ENCODE measurements at regions not wholly inside any gene's neighbourhood (a gene's known extent, or its start where the extent isn't known, plus 50 kb on each side); places are given as distances from the start of the nearest gene placed in this dataset.

DNA sequence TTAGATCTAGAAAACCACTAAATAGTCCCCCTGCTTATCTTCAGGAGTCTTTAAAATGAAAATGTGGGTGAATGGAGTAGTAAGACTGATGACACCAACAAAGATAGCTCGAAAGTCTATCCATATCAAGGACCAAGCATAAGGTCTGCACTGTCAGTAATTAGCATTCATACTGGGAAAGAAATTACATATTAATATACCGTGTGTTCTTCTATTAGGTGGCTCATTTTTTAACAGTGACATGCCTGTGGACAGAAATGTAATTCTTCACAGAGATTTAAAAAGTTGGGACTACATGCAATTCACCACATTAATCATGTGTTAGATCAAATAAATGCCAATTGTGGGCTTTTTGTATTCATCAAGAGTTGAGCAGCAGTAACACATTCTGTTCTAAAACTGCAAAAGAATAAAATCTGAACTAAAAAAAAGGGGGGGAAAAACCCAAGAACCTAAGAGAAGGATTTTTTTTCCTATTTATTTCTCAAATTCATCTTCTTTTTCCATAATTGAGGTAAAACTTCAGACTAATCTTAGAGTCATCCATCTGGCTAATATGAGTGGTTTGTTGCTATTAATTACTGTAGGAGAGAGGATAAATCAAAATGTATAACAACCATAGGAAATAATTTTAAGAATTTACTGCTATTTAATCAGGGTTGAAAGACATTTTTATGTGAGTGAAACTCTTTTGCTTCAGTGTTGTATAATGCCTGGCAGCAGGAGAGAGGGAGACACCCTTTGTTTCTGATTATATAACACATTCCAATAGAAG lies 386.7 kb upstream of the IGFBP7 start:
- intact Hi-C loops (cut with DNase I): no loop called here
- FAIRE-seq (no peak), DNase-seq (peak in 1 of 5 donors; percentile 32)
- H3K9me3 ChIP-seq (ENCODE audit: control insufficient read depth in 2 of 3, insufficient read depth in 1 of 3, low read length in 3 of 3): no peaks in the 10 kb centered on the region
- H3K9ac ChIP-seq (ENCODE audit: low read length in 3 of 3): no peak overlapping the region
- H3K27me3 ChIP-seq (ENCODE audit: control insufficient read depth, insufficient read depth, low read length): no peaks in the 10 kb centered on the region
- no peak for TF ChIP-seq CTCF (IDR thresholded peaks at IDR 0.05; ENCODE audit: borderline replicate concordance, extremely low read depth, insufficient read depth)
- no peaks in the 10 kb centered on the region for H3K4me1 ChIP-seq (ENCODE audit: control insufficient read depth in 2 of 3, insufficient read depth in 2 of 3, low read depth in 1 of 3, low read length in 3 of 3)
- H3K4me3 ChIP-seq (ENCODE audit: low read length in 3 of 3): no peak overlapping the region
- H3K36me3 ChIP-seq (ENCODE audit: control insufficient read depth in 2 of 3, insufficient read depth in 3 of 3, low read length in 3 of 3): no peaks in the 10 kb centered on the region
- H3K27ac ChIP-seq (ENCODE audit: low read depth in 2 of 2, low read length in 2 of 2): no peak overlapping the region

- no peaks in the 10 kb centered on the region for H3K9me3 ChIP-seq (ENCODE audit: control insufficient read depth in 2 of 3, insufficient read depth in 1 of 3, low read length in 3 of 3)
- no peak overlapping the region for H3K9ac ChIP-seq (ENCODE audit: low read length in 3 of 3)
- H3K4me1 ChIP-seq (ENCODE audit: control insufficient read depth in 2 of 3, insufficient read depth in 2 of 3, low read depth in 1 of 3, low read length in 3 of 3): no peaks in the 10 kb centered on the region
- H3K36me3 ChIP-seq (ENCODE audit: control insufficient read depth in 2 of 3, insufficient read depth in 3 of 3, low read length in 3 of 3): no peaks in the 10 kb centered on the region
- H3K4me3 ChIP-seq (ENCODE audit: low read length in 3 of 3): no peak overlapping the region
- no peak for TF ChIP-seq CTCF (IDR thresholded peaks at IDR 0.05; ENCODE audit: borderline replicate concordance, extremely low read depth, insufficient read depth)
- FAIRE-seq (no peak), DNase-seq (peak in 1 of 5 donors; percentile 39)
- no peaks in the 10 kb centered on the region for H3K27me3 ChIP-seq (ENCODE audit: control insufficient read depth, insufficient read depth, low read length)
- H3K27ac ChIP-seq (ENCODE audit: low read depth in 2 of 2, low read length in 2 of 2): no peak overlapping the region
- intact Hi-C loops (cut with DNase I): no loop called here
Observed at GRCh38 chr4:57494821-57495220, 384.6 kb upstream of the IGFBP7 start.

DNA sequence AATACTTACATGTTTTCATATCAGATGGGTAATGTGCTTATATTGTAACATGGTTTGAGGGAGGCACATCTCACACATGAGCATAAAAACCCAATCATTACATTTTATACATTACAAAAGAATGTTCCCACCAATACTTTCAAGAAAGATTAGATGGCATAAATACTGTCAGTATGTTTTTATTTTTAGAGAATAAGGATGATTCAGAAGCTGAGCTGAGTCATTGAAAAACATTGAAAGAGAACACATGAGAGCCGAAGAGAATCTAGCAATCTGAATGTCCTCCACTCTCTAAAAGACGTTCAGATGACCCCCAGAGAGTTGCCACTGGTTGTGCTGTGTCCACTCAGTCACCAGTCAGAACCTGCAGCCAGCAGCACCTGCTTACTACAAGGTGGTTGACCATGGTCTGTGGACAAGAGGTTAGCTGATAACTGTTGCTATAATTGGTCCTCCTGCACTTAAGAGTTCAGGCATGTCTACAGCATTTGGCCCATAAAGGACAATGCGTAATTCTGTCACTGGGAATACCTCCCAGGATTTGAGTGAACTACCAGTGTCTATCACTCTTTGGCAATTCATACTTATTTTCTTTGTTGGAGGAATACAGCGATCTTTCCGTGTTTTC lies 382.2 kb upstream of the IGFBP7 start:
- no peak for TF ChIP-seq CTCF (IDR thresholded peaks at IDR 0.05; ENCODE audit: borderline replicate concordance, extremely low read depth, insufficient read depth)
- no peak overlapping the region for H3K9ac ChIP-seq (ENCODE audit: low read length in 3 of 3)
- H3K27ac ChIP-seq (ENCODE audit: low read depth in 2 of 2, low read length in 2 of 2): no peak overlapping the region
- no peaks in the 10 kb centered on the region for H3K4me1 ChIP-seq (ENCODE audit: control insufficient read depth in 2 of 3, insufficient read depth in 2 of 3, low read depth in 1 of 3, low read length in 3 of 3)
- H3K36me3 ChIP-seq (ENCODE audit: control insufficient read depth in 2 of 3, insufficient read depth in 3 of 3, low read length in 3 of 3): no peaks in the 10 kb centered on the region
- no peaks in the 10 kb centered on the region for H3K27me3 ChIP-seq (ENCODE audit: control insufficient read depth, insufficient read depth, low read length)
- DNase-seq (no peak), FAIRE-seq (no peak)
- no peaks in the 10 kb centered on the region for H3K9me3 ChIP-seq (ENCODE audit: control insufficient read depth in 2 of 3, insufficient read depth in 1 of 3, low read length in 3 of 3)
- intact Hi-C loops (cut with DNase I): no loop called here
- H3K4me3 ChIP-seq (ENCODE audit: low read length in 3 of 3): no peak overlapping the region

All from kidney (tissue), 13 donors.